HepG2 (cell line): ENCODE measurements at regions not wholly inside any gene's neighbourhood (a gene's known extent, or its start where the extent isn't known, plus 50 kb on each side); places are given as distances from the start of the nearest gene placed in this dataset.

Source experiments
- ATAC-seq: fragments of 200-7000 bp; cut with Tn5 transposase; 3 replicates; pipeline ENCODE4 v1.9.1; 2020; ENCODE audit warnings: mild to moderate bottlenecking, moderate library complexity
- BruUV-seq: library from RNA; stranded (reverse); fragments of 400-500 nt; replicated peaks from 2 replicates; lab custom pipeline; 2021; lab: Mats Ljungman, UMichigan
- CTCF ChIA-PET: fragments of 300-600 bp; formaldehyde crosslinking; extraction: SDS; loops from one replicate; lab custom pipeline; 2021; ENCODE audit warnings: low total read pairs, inconsistent platforms, low intra/inter-chr PET ratio; lab: Yijun Ruan, JAX
- POLR2A ChIA-PET: fragments of 350-600 bp; sonication (Branson Sonifier 250); formaldehyde crosslinking; loops from one replicate; lab custom pipeline; 2020; ENCODE audit warnings: antibody characterized with exemption, inconsistent platforms; lab: Yijun Ruan, JAX
- DNase-seq: peaks from one replicate; pipeline ENCODE4 v3.0.0-alpha.2; 2015; ENCODE audit warnings: low spot score
- FAIRE-seq: peaks from 3 replicates; lab custom pipeline; 2011; peaks lifted over from hg19 to GRCh38; lab: Jason Lieb, UNC
- H2AFZ ChIP-seq: one replicate; pipeline ENCODE4 v1.6.1; 2011; ENCODE audit warnings: low read length, inconsistent platforms
- H3K27ac ChIP-seq: fragments of 300-600 bp; 3 replicates; pipeline ENCODE4 v1.8.0; 2011; ENCODE audit warnings: mixed run types, mild to moderate bottlenecking, mixed read lengths, low read length, inconsistent platforms; ENCODE audit not compliant: insufficient read depth; ENCODE audit errors: extremely low read length
- H3K27me3 ChIP-seq, 2 experiments: fragments of 200-600 bp in 1 of 2; 2 replicates in 1 of 2; 3 replicates in 1 of 2; pipeline versions ENCODE4 v1.6.0 to v1.8.0; 2011; ENCODE audit warnings: low read length in 2 of 2, mild to moderate bottlenecking in 2 of 2, moderate library complexity in 2 of 2, inconsistent platforms in 1 of 2; ENCODE audit not compliant: insufficient read depth in 2 of 2, control insufficient read depth in 1 of 2
- H3K36me3 ChIP-seq, 2 experiments: fragments of 200-600 bp in 1 of 2; replicated peaks in 1 of 2; 2 replicates in 1 of 2; 3 replicates in 1 of 2; pipeline versions ENCODE4 v1.5.1 to v1.8.0; 2011; ENCODE audit warnings: low read length in 2 of 2, inconsistent platforms in 1 of 2; ENCODE audit not compliant: insufficient read depth in 2 of 2, control insufficient read depth in 1 of 2
- H3K4me1 ChIP-seq: 2 replicates; pipeline ENCODE4 v1.5.1; 2012; ENCODE audit warnings: low read length, inconsistent platforms; ENCODE audit not compliant: insufficient read depth
- H3K4me2 ChIP-seq: 2 replicates; pipeline ENCODE4 v1.6.0; 2011; ENCODE audit warnings: low read depth, low read length, inconsistent platforms
- H3K4me3 ChIP-seq, 3 experiments: fragments of 200-600 bp in 1 of 3; sonication (generic), shearing (Covaris generic) in 1 of 3; replicated peaks in 1 of 3; 2 replicates each; pipeline ENCODE4 v1.5.1; 2011 to 2016; ENCODE audit warnings: low read length in 3 of 3, inconsistent platforms in 2 of 3, low read depth in 2 of 3, mild to moderate bottlenecking in 2 of 3, control low read depth in 1 of 3, mixed read lengths in 1 of 3; ENCODE audit not compliant: insufficient read depth in 1 of 3
- H3K79me2 ChIP-seq: one replicate; pipeline ENCODE4 v1.6.1; 2011; ENCODE audit warnings: low read length, inconsistent platforms; ENCODE audit not compliant: insufficient read depth
- H3K9ac ChIP-seq: 2 replicates; pipeline ENCODE4 v1.6.0; 2011; ENCODE audit warnings: mild to moderate bottlenecking, low read depth, low read length, inconsistent platforms; ENCODE audit not compliant: insufficient read depth
- H3K9me3 ChIP-seq: 2 replicates; pipeline ENCODE4 v1.5.1; 2012; ENCODE audit warnings: mild to moderate bottlenecking, low read length
- H4K20me1 ChIP-seq: 2 replicates; pipeline ENCODE4 v1.6.0; 2011; ENCODE audit warnings: inconsistent platforms, mild to moderate bottlenecking, low read length, moderate library complexity; ENCODE audit not compliant: insufficient read depth
- CHD4 ChIP-seq: fragments of 200-600 bp; sonication (generic); IDR thresholded peaks from 2 replicates; pipeline ENCODE4 v1.7.0; 2017; ENCODE audit warnings: mild to moderate bottlenecking, low read length, borderline replicate concordance
- CREB3 ChIP-seq: sonication (generic); formaldehyde crosslinking; IDR thresholded peaks from 2 replicates; pipeline ENCODE4 v1.5.0; 2020; ENCODE audit warnings: missing genetic modification reagents
- ELK4 ChIP-seq: sonication (generic); formaldehyde crosslinking; IDR thresholded peaks from 2 replicates; pipeline ENCODE4 v1.9.0; 2021; ENCODE audit warnings: missing genetic modification reagents, borderline replicate concordance
- EZH2 ChIP-seq: conservative IDR thresholded peaks from 2 replicates; pipeline ENCODE4 v1.6.1; 2012; ENCODE audit warnings: mild to moderate bottlenecking, low read depth, low read length, moderate library complexity
- HOXA5 ChIP-seq: sonication (generic); formaldehyde crosslinking; IDR thresholded peaks from 2 replicates; pipeline ENCODE4 v1.4.0; 2020; ENCODE audit warnings: missing genetic modification reagents
- KLF12 ChIP-seq: sonication (generic); formaldehyde crosslinking; IDR thresholded peaks from 2 replicates; pipeline ENCODE4 v1.4.0; 2020; ENCODE audit warnings: missing genetic modification reagents, borderline replicate concordance
- MED8 ChIP-seq: sonication (generic); formaldehyde crosslinking; IDR thresholded peaks from 2 replicates; pipeline ENCODE4 v1.8.1; 2023; ENCODE audit warnings: mild to moderate bottlenecking, missing genetic modification reagents; ENCODE audit not compliant: insufficient replicate concordance
- NCOA5 ChIP-seq: sonication (generic); formaldehyde crosslinking; IDR thresholded peaks from 2 replicates; pipeline ENCODE4 v1.4.0; 2020; ENCODE audit warnings: missing genetic modification reagents
- NR3C1 ChIP-seq: sonication (generic); formaldehyde crosslinking; IDR thresholded peaks from 2 replicates; pipeline ENCODE4 v1.4.0; 2020; ENCODE audit warnings: missing genetic modification reagents
- PAX8 ChIP-seq: sonication (generic); formaldehyde crosslinking; IDR thresholded peaks from 2 replicates; pipeline ENCODE4 v1.8.0; 2022; ENCODE audit warnings: mild to moderate bottlenecking, missing genetic modification reagents, borderline replicate concordance
- PHF21A ChIP-seq: sonication (generic); formaldehyde crosslinking; IDR thresholded peaks from 2 replicates; pipeline ENCODE4 v1.5.0; 2020; ENCODE audit warnings: mild to moderate bottlenecking, missing genetic modification reagents
- TBX2 ChIP-seq: sonication (generic); formaldehyde crosslinking; IDR thresholded peaks from 2 replicates; pipeline ENCODE4 v1.5.0; 2020; ENCODE audit warnings: missing genetic modification reagents, mild to moderate bottlenecking, borderline replicate concordance
- ZBTB20 ChIP-seq: sonication (generic); formaldehyde crosslinking; IDR thresholded peaks from 2 replicates; pipeline ENCODE4 v1.8.1; 2023; ENCODE audit warnings: missing genetic modification reagents, low read depth, mild to moderate bottlenecking, borderline replicate concordance
- ZNF280B ChIP-seq: sonication (generic); formaldehyde crosslinking; IDR thresholded peaks from 2 replicates; pipeline ENCODE4 v1.5.0; 2020; ENCODE audit warnings: missing genetic modification reagents, mild to moderate bottlenecking, borderline replicate concordance
- ZNF382 ChIP-seq: sonication (generic); formaldehyde crosslinking; IDR thresholded peaks from 2 replicates; pipeline ENCODE4 v1.5.0; 2020; ENCODE audit warnings: missing genetic modification reagents, mild to moderate bottlenecking, borderline replicate concordance
- ZNF572 ChIP-seq: sonication (generic); formaldehyde crosslinking; IDR thresholded peaks from 2 replicates; pipeline ENCODE4 v1.5.1; 2020; ENCODE audit warnings: mild to moderate bottlenecking, missing genetic modification reagents
- WGBS: methylation state at CpG from one replicate; pipeline ENCODE4 v1.1.6; 2017; ENCODE audit warnings: low lambda C conversion rate; 5-methylcytosine and 5-hydroxymethylcytosine counted together
- in situ Hi-C: cut with HindIII; loops from 2 replicates; pipeline ENCODE4 v1.10.0; 2017; ENCODE audit warnings: low pct_unique_long_range_greater_than_20kb; ENCODE audit not compliant: extremely low pct_ligation_motif_present
- intact Hi-C: fragments of 100-400 bp; cut with micrococcal nuclease; formaldehyde crosslinking; loops from one replicate; pipeline ENCODE4 v1.10.0; 2022; ENCODE audit not compliant: unreplicated experiment

- TF ChIP-seq ELK4 (CRISPR knock-in tag) (no peak), NCOA5 (CRISPR knock-in tag) (no peak), ZNF280B (CRISPR knock-in tag) (no peak), ZNF572 (no peak), ZBTB20 (no peak), KLF12 (CRISPR knock-in tag) (no peak)
Measured at GRCh38 chr5:163222982-163223381, 214.4 kb upstream of the CCNG1 start (continued).

DNA sequence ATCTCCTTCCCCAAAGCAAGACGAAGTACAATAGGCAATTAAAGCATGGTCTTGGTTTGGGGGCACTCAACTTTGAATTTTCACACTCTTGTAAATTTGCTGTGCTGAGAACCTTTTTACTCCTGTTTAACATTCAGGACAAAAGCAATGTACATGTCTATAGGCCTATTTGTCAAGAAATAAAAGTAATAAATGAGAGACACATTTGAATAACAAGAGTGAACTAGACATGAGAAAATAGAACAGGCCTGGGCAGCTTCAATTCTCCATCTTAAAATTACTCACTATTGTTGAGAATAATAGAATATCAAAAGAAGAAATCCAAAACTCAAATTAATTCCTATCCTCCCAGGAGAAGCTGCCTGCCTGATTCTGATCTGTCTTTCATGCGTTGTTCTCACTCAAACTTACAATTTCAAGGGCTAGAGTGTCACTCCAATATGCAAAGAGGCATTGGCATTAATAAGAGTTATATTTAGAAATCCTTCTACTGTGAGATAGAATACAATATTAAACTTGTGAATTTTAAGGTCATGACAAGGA, 192.9 kb upstream of the CCNG1 start:
- Histone ChIP-seq H3K9ac (no peak overlapping the region), H3K9me3 (no peaks in the 10 kb centered on the region), H3K36me3 (no peaks in the 10 kb centered on the region), H4K20me1 (no peaks in the 10 kb centered on the region), H3K79me2 (no peaks in the 10 kb centered on the region), H3K4me3 (no peak overlapping the region), H3K4me1 (no peaks in the 10 kb centered on the region), H3K27me3 (no peaks in the 10 kb centered on the region; a peak in 1 of 5 replicates), H3K4me2 (no peak overlapping the region), H2AFZ (no peak overlapping the region), H3K27ac (no peak overlapping the region)
- no peak for TF ChIP-seq PHF21A (CRISPR knock-in tag)
- TF ChIP-seq NR3C1: no peak
- TF ChIP-seq ZNF382 (CRISPR knock-in tag): no peak
- TF ChIP-seq TBX2: no peak
- TF ChIP-seq PAX8 (CRISPR knock-in tag): no peak
- TF ChIP-seq ZNF572: no peak
- no peak for TF ChIP-seq HOXA5 (CRISPR knock-in tag)
- TF ChIP-seq EZH2: no peak
- TF ChIP-seq MED8 (CRISPR knock-in tag): no peak
- TF ChIP-seq CREB3 (CRISPR knock-in tag): no peak
- no peak for TF ChIP-seq CHD4
- DNase-seq (no peak), FAIRE-seq (no peak), ATAC-seq (no peak)
- 0% methylated on average over 2 of the region's 2 CpGs for WGBS
- BruUV-seq: no TSS peak
- ChIA-PET POLR2A (no interaction called here), CTCF (no interaction called here)
- in situ Hi-C loops (no loop called here), intact Hi-C loops (no loop called here)
